ENCODE measurements at regions not wholly inside any gene's neighbourhood (a gene's known extent, or its start where the extent isn't known, plus 50 kb on each side); places are given as distances from the start of the nearest gene placed in this dataset.

DNA sequence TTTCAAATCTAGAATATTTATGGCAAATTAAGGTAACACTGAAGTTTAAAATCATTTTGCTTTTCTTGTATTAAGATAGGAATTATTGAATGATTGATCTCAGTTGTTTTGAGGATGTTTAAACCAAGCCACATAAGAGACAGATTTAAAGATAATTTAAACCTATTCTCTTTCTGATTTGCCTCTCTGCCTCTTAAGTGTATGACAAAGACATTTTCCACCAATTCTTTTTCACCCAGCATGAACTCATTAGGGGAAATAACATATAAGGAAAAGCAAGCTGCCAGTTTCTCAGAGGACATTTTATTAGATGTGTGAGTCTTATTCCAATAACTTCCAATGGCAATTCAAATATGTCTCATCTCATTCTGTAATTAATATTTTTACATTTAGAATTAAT, 568.3 kb upstream of the MEF2C start:
- H3K4me3 ChIP-seq (ENCODE audit: low read depth, low read length) = no peak overlapping the region
- no peak for TF ChIP-seq CTCF (IDR thresholded peaks at IDR 0.05; ENCODE audit: low read depth, low read length)

GRCh38 chr5:89450149-89450538, 567.2 kb upstream of the MEF2C start:
- no peak overlapping the region for H3K4me3 ChIP-seq (ENCODE audit: low read depth, low read length)
- no peak for TF ChIP-seq CTCF (IDR thresholded peaks at IDR 0.05; ENCODE audit: low read depth, low read length)

- H3K4me3 ChIP-seq (ENCODE audit: low read depth, low read length) = no peak overlapping the region
- TF ChIP-seq CTCF (IDR thresholded peaks at IDR 0.05; ENCODE audit: low read depth, low read length) = no peak
Measured at GRCh38 chr5:89449392-89450148, 566.6 kb upstream of the MEF2C start.

DNA sequence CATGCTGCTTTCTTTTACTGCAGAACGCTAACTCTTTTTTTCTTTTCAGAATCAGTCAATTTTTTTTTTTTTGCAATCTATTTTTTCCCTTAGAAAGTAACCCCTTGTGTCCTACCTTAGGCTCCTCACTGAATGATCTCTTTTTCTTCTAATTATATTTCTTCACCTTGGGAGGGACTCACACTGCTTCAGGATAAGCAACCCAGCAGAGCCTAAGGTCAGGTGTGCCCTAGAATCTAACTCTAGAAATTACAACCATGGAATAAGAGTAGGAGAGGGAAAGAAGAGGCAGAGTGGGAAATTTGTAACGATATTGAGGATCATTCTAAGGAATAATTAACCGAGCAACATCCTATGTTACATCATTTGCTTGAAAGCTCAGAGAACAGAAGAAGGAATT, 564.0 kb upstream of the MEF2C start:
- TF ChIP-seq CTCF (IDR thresholded peaks at IDR 0.05; ENCODE audit: low read depth, low read length) = no peak

GRCh38 chr5:89445106-89445745, 562.2 kb upstream of the MEF2C start:
- TF ChIP-seq CTCF (IDR thresholded peaks at IDR 0.05; ENCODE audit: low read depth, low read length) = no peak
- no peak overlapping the region for H3K4me3 ChIP-seq (ENCODE audit: low read depth, low read length)

More for the DNA sequence above, 564.0 kb upstream of the MEF2C start:
- no peak overlapping the region for H3K4me3 ChIP-seq (ENCODE audit: low read depth, low read length)

DNA sequence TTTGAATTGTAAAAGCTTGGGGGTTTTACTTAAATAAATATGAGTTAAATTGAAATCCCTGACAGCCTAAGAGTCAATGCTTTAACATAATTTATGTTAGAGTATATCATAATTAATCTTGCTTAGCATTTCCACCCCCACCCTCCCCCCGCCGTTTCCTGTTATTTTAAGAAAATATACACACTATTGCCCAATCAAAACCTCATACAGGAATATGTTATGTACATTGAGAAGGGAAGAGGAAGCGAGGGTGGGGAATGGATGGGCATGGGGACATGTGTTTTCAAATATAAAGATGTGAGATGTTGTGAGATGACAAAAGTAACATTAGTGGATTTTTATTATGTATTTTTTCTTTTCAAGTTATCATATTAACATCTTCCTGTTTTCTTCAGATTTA, 561.1 kb upstream of the MEF2C start:
- TF ChIP-seq CTCF (IDR thresholded peaks at IDR 0.05; ENCODE audit: low read depth, low read length) = no peak
- H3K4me3 ChIP-seq (ENCODE audit: low read depth, low read length) = no peak overlapping the region

DNA sequence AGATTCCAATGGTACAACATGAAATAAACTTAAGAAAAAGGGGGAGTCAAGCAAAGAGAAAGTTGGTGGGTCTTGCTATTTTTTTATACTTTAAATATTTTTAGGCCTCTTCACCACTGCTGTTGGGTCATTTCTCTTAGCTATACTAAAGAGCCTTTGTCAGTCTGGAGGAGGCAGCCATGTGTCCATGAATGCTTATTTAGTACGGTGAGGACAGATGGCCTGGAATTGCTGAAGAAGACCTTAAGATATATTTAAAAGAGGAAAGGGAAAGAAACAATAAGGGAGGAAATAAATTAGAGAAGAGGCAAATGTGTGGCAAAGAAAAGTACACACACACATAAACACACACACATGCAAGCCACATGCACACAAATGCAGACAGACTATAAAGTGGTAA, 560.5 kb upstream of the MEF2C start:
- H3K4me3 ChIP-seq (ENCODE audit: low read depth, low read length) = no peak overlapping the region
- TF ChIP-seq CTCF (IDR thresholded peaks at IDR 0.05; ENCODE audit: low read depth, low read length) = no peak

Measured in WI38 (cell line).